C4-2B (cell line): ENCODE measurements at regions not wholly inside any gene's neighbourhood (a gene's known extent, or its start where the extent isn't known, plus 50 kb on each side); places are given as distances from the start of the nearest gene placed in this dataset.

ENCODE experiments used
- ZFX ChIP-seq: fragments of 450-650 bp; IDR thresholded peaks from 2 replicates; pipeline ENCODE4 v1.6.1; 2017
- TF ChIP-seq, protein P1 (sequence below): fragments of 450-650 bp; conservative IDR thresholded peaks from 2 replicates; pipeline ENCODE4 v1.5.1; 2017; ENCODE audit warnings: mild to moderate bottlenecking

GRCh38 chr13:22696433-22696832 is 484.3 kb upstream of the SGCG start:
- TF ChIP-seq, protein P1, sequence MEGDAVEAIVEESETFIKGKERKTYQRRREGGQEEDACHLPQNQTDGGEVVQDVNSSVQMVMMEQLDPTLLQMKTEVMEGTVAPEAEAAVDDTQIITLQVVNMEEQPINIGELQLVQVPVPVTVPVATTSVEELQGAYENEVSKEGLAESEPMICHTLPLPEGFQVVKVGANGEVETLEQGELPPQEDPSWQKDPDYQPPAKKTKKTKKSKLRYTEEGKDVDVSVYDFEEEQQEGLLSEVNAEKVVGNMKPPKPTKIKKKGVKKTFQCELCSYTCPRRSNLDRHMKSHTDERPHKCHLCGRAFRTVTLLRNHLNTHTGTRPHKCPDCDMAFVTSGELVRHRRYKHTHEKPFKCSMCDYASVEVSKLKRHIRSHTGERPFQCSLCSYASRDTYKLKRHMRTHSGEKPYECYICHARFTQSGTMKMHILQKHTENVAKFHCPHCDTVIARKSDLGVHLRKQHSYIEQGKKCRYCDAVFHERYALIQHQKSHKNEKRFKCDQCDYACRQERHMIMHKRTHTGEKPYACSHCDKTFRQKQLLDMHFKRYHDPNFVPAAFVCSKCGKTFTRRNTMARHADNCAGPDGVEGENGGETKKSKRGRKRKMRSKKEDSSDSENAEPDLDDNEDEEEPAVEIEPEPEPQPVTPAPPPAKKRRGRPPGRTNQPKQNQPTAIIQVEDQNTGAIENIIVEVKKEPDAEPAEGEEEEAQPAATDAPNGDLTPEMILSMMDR: no peak
- TF ChIP-seq ZFX: no peak
